Uterus (tissue), 2 donors: ENCODE measurements at regions not wholly inside any gene's neighbourhood (a gene's known extent, or its start where the extent isn't known, plus 50 kb on each side); places are given as distances from the start of the nearest gene placed in this dataset.

ENCODE experiments used
- CTCF ChIP-seq, 4 experiments: fragments of 200-600 bp in 2 of 4; fragments of 450-650 bp in 2 of 4; sonication (generic) in 2 of 4; IDR thresholded peaks; one replicate each; pipeline ENCODE4 v1.5.1; 2016 to 2019; ENCODE audit warnings: antibody characterized with exemption in 4 of 4, mild to moderate bottlenecking in 2 of 4, moderate library complexity in 1 of 4
- POLR2A ChIP-seq, 2 donors: fragments of 450-650 bp; IDR thresholded peaks; one replicate each; pipeline ENCODE4 v1.6.1; 2016; ENCODE audit warnings: antibody characterized with exemption in 2 of 2, mild to moderate bottlenecking in 1 of 2, moderate library complexity in 1 of 2

- TF ChIP-seq POLR2A (IDR thresholded peaks at IDR 0.05) = no peak
- no peak for TF ChIP-seq CTCF (IDR thresholded peaks at IDR 0.05)
Measured at GRCh38 chr6:56852260-56853010, 102.5 kb upstream of the BEND6 start.
